Thyroid gland (tissue), 4 donors: ENCODE measurements at regions not wholly inside any gene's neighbourhood (a gene's known extent, or its start where the extent isn't known, plus 50 kb on each side); places are given as distances from the start of the nearest gene placed in this dataset.

ENCODE experiments used
- POLR2A ChIP-seq, 2 donors: fragments of 450-650 bp; IDR thresholded peaks; one replicate each; pipeline ENCODE4 v1.6.1; 2017; ENCODE audit warnings: antibody characterized with exemption in 2 of 2, mild to moderate bottlenecking in 2 of 2, moderate library complexity in 1 of 2
- TF ChIP-seq, protein P1 (sequence below), 6 experiments: fragments of 200-600 bp in 3 of 6; fragments of 450-650 bp in 3 of 6; sonication (generic) in 3 of 6; IDR thresholded peaks; one replicate each; pipeline ENCODE4 v1.5.1; 2016 to 2019; ENCODE audit warnings: antibody characterized with exemption in 6 of 6, mild to moderate bottlenecking in 2 of 6, inconsistent platforms in 1 of 6, moderate library complexity in 1 of 6

DNA sequence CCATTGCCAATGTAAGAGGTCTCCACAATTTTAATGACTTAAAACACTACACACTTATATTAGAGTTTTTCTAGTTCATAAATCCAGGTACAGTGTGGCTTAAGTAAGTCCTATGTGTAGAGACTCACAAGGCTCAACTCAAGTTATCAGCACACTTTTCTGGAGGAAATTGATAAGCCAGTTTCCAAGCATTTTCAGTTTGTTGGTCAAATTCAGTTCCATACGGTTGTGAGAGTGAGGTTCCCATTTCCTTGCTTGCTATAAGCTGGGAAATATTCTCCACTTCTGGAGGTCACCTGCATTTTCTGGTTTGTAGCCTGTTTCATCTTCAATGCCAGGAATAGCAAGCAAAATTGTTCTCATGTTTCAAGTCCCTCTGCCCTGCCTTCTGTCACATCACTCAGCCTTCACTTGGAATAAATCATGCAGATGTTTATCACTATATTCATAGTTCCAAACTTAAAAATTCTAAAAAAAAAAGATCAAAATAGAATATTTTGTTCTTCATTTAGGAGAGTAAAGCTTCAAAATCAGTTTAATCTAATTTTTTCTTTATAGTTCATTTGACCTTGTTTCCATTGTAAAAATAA lies 1137.5 kb upstream of the INTU start:
- no peak for TF ChIP-seq POLR2A (IDR thresholded peaks at IDR 0.05)
- TF ChIP-seq, protein P1, sequence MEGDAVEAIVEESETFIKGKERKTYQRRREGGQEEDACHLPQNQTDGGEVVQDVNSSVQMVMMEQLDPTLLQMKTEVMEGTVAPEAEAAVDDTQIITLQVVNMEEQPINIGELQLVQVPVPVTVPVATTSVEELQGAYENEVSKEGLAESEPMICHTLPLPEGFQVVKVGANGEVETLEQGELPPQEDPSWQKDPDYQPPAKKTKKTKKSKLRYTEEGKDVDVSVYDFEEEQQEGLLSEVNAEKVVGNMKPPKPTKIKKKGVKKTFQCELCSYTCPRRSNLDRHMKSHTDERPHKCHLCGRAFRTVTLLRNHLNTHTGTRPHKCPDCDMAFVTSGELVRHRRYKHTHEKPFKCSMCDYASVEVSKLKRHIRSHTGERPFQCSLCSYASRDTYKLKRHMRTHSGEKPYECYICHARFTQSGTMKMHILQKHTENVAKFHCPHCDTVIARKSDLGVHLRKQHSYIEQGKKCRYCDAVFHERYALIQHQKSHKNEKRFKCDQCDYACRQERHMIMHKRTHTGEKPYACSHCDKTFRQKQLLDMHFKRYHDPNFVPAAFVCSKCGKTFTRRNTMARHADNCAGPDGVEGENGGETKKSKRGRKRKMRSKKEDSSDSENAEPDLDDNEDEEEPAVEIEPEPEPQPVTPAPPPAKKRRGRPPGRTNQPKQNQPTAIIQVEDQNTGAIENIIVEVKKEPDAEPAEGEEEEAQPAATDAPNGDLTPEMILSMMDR (IDR thresholded peaks at IDR 0.05) = no peak
